ENCODE measurements at regions not wholly inside any gene's neighbourhood (a gene's known extent, or its start where the extent isn't known, plus 50 kb on each side); places are given as distances from the start of the nearest gene placed in this dataset.
"Not testable (repeated sequence)": the region's sequence is repeated elsewhere in the genome, so short reads cannot be mapped to it uniquely, and the experiment has no call there.

DNA sequence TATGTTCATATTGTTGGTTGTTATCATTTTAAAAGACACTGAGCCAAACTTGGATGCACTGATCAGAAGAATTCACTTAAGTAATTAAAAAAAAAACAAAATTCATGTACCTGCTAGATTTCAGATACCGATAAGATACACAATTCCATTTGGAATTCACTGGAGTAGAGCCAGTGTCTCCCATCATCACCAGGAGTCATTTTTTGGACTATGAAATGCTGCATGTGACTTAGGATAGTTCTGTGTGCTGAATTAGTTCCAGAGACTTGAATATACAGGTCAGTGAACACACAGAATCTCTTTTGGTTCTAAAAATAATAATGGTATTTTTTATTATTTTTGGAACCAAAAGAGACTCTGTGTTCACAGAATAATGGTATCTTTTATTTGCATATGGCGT, 482.6 kb upstream of the PIK3R1 start:
- DNase-seq, result no peak

DNA sequence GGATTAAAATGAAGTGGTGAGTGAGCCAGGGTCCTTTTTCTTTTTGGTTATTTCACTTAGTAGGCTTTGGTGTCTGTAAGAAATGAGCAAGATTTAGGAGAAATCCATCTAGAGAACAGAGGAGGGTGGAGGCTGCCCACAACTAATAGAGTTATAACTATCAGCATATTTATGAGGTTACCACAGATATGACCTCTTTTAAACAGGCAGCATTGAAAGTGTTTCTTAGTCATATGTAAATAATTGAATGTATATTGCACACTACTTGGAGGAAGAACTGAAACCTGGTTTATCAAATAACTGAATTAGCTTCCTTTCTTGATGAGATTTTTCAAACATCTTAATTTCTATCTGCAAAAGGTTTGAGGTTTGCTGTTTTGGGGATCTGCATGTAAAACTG, 483.1 kb upstream of the PIK3R1 start:
- DNase-seq, result no peak

- no peak for DNase-seq
These were observed 483.7 kb upstream of the PIK3R1 start for GRCh38 chr5:67731886-67732285.

GRCh38 chr5:67730917-67731474, 484.6 kb upstream of the PIK3R1 start:
- DNase-seq, result no peak

DNA sequence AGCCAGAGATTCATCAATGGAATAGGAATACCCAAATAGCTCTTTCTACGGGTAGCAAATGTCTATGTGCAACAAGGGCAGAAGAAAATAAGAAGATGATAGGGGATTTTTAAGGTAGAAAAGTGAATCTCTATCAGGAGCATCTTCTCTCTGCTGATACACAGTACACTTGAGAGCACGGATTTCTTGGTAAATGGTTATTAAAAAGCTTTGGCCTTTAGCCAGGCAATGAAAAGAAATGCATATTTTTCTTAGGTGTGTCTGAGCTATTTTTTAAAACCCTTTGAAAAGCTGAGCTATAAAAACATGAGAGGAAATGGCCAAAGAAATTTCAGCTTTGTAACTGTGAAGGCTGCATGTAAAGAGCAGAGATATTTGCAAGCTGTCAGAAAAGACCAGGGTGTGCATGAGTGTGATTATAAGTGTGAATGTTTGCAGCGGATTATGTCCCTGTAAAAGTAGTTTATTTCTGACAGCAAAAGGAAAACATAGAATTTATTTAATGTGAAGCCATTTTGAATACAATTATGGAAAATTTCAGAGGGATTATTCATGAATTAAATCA, 487.1 kb upstream of the PIK3R1 start:
- no peak for DNase-seq

DNA sequence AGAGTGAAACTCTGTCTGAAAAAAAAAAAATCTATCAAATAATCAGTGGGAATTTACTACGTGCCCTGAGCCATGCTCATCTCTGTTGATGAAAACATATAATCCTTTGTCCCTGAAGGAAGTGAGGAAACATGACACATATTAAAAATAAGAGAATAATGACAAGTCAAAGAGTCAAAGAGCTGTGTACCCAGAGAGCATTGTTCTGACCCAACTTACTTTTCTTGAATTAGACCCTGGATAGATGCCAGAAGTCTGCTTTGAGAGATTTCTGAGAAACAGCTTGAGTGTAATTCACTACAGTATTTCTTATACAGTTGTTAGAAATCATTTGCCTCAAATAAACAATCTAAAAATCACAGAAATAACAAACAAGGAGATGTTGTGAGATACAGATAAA, 490.0 kb upstream of the PIK3R1 start:
- DNase-seq, result no peak

- DNase-seq, result no peak
These were observed 491.0 kb upstream of the PIK3R1 start for GRCh38 chr5:67724412-67725135.

DNA sequence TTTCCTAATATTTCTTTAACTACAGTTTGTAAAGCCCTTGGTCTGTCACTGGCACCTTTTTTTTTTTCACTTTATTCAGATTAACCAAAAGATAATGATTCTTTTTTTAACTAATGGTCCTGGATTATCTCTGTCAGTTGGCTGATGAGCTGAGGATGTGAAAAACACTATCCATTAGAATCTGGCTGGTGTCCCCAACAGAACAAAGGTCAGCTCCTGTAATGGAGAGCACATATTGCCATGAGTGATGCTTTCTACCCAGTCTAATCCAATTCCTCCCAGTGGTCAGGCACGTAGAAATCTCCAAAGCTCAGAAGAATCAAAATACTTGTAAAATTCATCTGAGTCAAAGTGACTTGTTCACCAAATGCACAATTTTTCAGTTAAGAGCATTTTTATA, 491.7 kb upstream of the PIK3R1 start:
- no peak for DNase-seq

GRCh38 chr5:67722582-67722981, 493.0 kb upstream of the PIK3R1 start:
- DNase-seq, result not testable (repeated sequence)

DNA sequence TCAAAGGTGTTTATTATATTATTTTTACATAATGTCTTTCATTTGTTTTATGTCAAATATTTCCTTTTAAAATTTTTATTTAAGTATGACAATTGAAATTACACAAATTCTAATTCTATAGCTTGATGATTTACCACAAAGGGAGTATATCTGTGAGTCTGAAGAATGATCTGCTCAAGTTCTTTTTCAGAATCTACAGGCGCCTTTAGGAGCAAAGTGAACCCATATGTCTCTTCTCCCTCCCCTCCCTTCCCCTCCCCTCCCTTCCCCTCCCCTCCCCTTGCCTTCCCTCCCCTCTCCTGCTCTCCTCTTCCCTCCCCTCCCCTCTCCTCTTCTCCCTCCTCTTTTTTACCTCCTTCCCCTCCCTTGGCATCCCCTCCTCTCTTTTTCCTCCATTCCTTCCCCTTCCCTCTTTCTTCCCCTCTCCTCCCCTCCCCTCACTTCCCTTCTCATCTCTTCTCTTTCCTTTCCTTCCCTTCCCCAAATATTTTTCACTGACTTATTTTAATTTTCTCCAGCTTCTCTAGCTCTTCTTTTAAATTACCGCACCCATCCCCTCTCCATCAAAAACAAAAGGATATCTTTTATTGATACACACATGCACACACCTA, 495.3 kb upstream of the PIK3R1 start:
- no peak for DNase-seq

DNA sequence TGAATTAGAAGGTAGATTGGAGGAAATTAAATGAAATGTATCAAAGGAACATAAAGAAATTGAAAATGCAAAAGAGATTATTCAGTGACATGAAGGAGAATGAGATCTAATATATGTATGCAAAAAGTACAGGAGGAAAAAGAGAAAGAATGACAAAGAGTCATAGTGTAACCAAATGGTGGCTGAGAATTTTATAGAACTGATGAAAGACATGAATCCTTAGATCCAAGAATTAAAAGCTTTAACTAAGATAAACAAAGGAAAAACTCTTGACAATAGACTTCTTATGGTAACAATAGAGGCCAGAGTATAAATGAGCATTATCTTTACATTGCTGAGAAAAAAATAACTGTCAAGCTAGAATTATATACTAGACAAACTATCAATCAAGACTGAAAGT, 505.4 kb upstream of the CD180 start:
- DNase-seq, result no peak

DNA sequence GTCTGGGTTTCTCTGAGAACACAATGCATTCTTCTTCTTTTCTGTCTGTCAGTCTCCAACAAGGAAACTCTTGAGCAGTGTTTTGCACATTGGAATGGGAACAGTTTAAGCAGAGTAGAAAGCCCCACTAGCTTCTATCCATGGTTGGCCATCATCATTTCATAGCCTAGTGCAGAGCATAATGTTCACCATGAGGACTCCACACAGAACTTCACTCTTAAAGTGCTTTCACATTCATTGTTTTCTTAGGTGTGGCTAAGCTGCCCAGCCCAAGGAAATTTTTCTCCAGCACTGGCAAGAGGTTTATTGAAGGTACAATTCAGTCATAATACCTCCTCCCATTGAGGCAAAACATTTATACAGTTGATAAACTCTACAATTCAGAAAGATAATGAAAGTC, 503.0 kb upstream of the CD180 start:
- no peak for DNase-seq

DNA sequence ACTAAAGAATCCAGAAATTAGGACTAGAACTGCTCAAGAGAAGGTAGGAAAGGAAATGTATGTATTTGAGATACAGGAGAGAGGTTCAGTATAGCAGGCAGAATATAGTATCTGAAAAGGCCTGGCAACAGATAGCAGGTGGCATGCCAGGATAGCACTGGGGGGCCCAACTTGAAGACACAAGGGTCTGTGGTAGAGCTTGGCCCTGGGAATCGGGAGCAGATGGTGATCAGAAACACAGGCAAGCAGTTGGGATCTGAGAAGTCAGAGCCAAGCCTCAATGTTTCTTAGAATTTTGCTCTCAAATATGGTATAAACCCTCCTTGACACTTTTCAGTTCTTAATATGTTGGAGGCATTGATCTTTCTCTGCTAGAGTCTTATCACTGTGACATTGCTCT, 499.8 kb upstream of the CD180 start:
- no peak for DNase-seq

GRCh38 chr5:67695369-67695768, 498.8 kb upstream of the CD180 start:
- DNase-seq, result no peak

- DNase-seq, result no peak
These were observed 498.2 kb upstream of the CD180 start for GRCh38 chr5:67694810-67695191.

DNA sequence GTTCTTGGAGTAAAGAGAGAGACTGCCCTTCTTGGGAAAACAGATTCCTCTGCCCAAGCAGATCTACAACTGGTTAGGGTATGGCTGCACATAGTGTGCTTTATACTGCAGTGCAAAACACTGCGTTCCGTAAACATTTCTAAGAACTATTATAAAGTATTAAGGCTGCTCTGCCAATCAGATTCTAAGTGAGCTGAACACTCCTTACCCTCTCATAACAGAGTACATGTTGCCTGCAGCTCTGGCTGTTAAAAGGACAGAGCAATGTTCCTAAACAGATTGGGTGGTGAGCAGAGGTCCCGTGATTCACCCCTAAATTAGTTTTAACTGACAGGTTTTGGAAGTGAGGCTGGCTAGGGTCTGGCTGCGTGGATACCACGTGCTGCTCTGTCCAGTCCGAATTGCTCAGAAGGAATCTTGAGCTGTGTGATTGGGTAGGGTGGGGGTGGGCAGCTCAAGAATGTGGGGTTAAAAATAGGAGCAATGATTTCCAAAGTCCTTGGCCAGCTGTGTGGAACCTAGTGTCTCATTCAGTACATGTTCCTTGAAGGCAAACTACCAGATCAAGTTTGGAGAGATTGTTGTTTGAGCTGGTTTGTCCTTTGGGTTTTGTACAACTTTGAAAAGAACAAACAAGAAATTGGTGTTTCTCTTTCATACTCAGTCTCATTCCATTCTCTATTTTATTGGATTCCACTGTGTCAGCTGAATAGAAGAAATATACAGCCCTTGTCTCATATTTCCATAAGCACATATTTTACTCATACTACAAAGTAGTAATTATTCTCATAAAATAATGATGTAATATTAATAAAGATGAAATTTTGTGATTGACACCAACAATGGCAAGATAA, 497.6 kb upstream of the CD180 start:
- no peak for DNase-seq

GRCh38 chr5:67686746-67687145, 490.1 kb upstream of the CD180 start:
- no peak for DNase-seq

DNA sequence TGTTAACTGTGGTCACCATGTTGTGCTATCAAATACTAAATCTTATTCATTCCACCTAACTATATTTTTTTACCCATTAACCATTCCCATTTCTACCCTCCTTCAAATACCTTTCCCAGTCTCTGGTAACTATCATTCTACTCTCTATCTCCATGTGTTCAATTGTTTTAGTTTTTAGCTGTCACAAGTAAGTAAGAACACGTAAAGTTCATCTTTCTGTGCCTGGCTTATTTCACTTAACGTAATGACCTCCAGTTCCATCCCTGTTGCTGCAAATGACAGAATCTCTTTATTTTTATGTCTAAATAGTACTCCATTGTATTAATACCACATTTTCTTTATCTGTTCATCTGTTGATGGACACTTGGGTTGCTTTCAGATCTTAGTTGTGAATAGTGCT, 485.1 kb upstream of the CD180 start:
- no peak for DNase-seq

DNA sequence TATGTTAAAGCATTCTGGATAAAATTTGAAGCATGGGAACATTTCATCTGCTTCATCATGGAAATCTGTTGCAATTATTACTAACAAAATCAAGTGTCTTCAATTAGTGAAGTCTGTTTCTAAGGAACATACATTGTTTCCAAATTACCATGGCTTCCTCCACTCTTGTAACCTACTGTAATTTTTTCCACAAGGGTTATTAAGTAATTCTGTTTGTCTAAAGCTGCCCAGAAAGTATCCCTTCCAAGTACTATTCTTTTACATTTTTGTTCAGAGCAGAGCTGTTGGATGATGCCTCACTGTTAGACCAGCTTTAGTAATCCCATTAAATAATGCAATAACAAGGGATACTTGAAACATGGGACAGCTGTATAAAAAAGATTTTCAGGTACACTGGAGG, 483.5 kb upstream of the CD180 start:
- no peak for DNase-seq

- no peak for DNase-seq
These were observed 482.7 kb upstream of the CD180 start for GRCh38 chr5:67679184-67679841.

GRCh38 chr5:67678594-67678993, 482.0 kb upstream of the CD180 start:
- no peak for DNase-seq

DNA sequence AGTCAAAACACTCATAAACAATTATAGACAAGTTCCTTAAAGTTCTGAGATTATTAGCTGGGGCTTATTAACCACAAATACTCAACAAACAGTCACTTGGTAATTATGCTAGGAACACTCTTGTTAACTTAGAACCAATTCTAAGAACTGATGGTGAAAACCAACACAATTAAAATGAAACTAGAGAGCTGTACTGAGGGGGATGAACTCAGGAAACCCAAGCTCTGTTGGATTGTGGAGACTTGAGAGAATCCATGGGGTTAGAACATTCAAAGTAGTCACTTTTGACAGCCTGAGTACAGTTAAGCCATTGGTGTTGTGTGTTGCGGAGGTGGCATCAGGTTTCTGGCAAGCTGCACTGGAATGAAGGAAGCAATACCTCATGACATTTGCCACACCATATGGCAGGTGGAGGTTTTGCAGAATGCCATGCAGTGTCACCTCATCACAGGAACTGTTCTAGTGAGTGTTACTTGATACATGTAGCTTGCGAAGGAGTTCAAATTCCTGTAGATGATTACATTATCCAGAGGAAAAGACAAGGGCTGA, 480.9 kb upstream of the CD180 start:
- no peak for DNase-seq

DNA sequence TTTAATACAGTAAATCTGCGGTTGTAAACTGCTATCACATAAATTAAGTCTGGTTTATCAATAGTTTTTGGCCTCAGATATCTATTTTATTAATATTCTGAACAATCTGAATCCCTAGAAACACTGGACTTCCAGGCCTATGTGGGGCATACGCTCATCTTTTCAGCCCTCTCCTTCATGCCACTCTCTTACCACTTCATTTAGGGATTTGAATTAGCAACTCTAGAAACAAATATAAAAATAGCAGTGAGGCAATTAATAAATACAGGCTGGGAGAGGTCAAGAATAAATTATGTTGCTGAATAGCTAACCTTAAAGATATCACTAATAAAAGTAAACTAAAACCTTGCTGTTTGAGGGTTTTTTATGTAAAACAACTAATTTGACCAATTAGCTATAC, 480.3 kb upstream of the CD180 start:
- DNase-seq, result no peak

Data from CD4-positive, alpha-beta T cell treated with Interleukin-1 beta for 1 hour (primary cell).